Activated CD4-positive, alpha-beta T cell treated with anti-CD3 and anti-CD28 coated beads, Interleukin-2, amount 50 U/mL, for 4 hours (primary cell): ENCODE measurements at regions not wholly inside any gene's neighbourhood (a gene's known extent, or its start where the extent isn't known, plus 50 kb on each side); places are given as distances from the start of the nearest gene placed in this dataset.

Source experiments
- DNase-seq, 2 experiments: peaks; one replicate each; pipeline ENCODE4 v3.0.0-alpha.2; 2020

GRCh38 chr20:24332956-24333355 lies 136.5 kb upstream of the SYNDIG1 start:
- no peak for DNase-seq

GRCh38 chr20:24331939-24332338 lies 137.5 kb upstream of the SYNDIG1 start:
- DNase-seq, result no peak

GRCh38 chr20:24328901-24329300 lies 140.5 kb upstream of the SYNDIG1 start:
- no peak for DNase-seq

- DNase-seq, result no peak
Observed at GRCh38 chr20:24321973-24322372, 147.5 kb upstream of the SYNDIG1 start.

GRCh38 chr20:24318569-24319352 lies 150.7 kb upstream of the SYNDIG1 start:
- no peak for DNase-seq

- no peak for DNase-seq
Observed at GRCh38 chr20:24317224-24317623, 152.2 kb upstream of the SYNDIG1 start.

- no peak for DNase-seq
Observed at GRCh38 chr20:24316731-24317130, 152.7 kb upstream of the SYNDIG1 start.

- no peak for DNase-seq
Observed at GRCh38 chr20:24314053-24314452, 155.4 kb upstream of the SYNDIG1 start.

- DNase-seq, result no peak
Observed at GRCh38 chr20:24309596-24309995, 159.8 kb upstream of the SYNDIG1 start.

- DNase-seq, result no peak
Observed at GRCh38 chr20:24305371-24305770, 164.1 kb upstream of the SYNDIG1 start.

GRCh38 chr20:24304291-24304690 lies 165.1 kb upstream of the SYNDIG1 start:
- no peak for DNase-seq

GRCh38 chr20:24303393-24304170 lies 165.8 kb upstream of the SYNDIG1 start:
- DNase-seq, result no peak

- DNase-seq, result no peak
Observed at GRCh38 chr20:24297993-24298392, 171.4 kb upstream of the SYNDIG1 start.

GRCh38 chr20:24296477-24297261 lies 172.8 kb upstream of the SYNDIG1 start:
- no peak for DNase-seq

GRCh38 chr20:24291014-24291413 lies 178.4 kb upstream of the SYNDIG1 start:
- no peak for DNase-seq

- DNase-seq, result no peak
Observed at GRCh38 chr20:24289737-24290481, 179.5 kb upstream of the SYNDIG1 start.

- no peak for DNase-seq
Observed at GRCh38 chr20:24283186-24283585, 186.2 kb upstream of the SYNDIG1 start.

- DNase-seq, result no peak
Observed at GRCh38 chr20:24277196-24277595, 192.2 kb upstream of the SYNDIG1 start.

- no peak for DNase-seq
Observed at GRCh38 chr20:24275946-24276705, 193.3 kb upstream of the SYNDIG1 start.

GRCh38 chr20:24273251-24273650 lies 196.2 kb upstream of the SYNDIG1 start:
- no peak for DNase-seq

GRCh38 chr20:24261351-24261750 lies 208.1 kb upstream of the SYNDIG1 start:
- DNase-seq, result no peak

- DNase-seq, result no peak
Observed at GRCh38 chr20:24257171-24257570, 212.3 kb upstream of the SYNDIG1 start.
